H7 (cell line): ENCODE measurements at regions not wholly inside any gene's neighbourhood (a gene's known extent, or its start where the extent isn't known, plus 50 kb on each side); places are given as distances from the start of the nearest gene placed in this dataset.

Source experiments
- DNase-seq: peaks from one replicate; pipeline ENCODE4 v3.0.0; 2012
- H3K27me3 ChIP-seq: 2 replicates; pipeline ENCODE4 v1.6.0; 2011; ENCODE audit warnings: mild to moderate bottlenecking, low read length; ENCODE audit not compliant: control insufficient read depth, insufficient read depth
- H3K36me3 ChIP-seq: replicated peaks from 2 replicates; pipeline ENCODE4 v1.5.1; 2011; ENCODE audit warnings: low read length; ENCODE audit not compliant: control insufficient read depth, insufficient read depth
- H3K4me3 ChIP-seq: 2 replicates; pipeline ENCODE4 v1.5.1; 2011; ENCODE audit warnings: low read depth, mild to moderate bottlenecking, control low read depth, low read length, moderate library complexity; ENCODE audit not compliant: insufficient read depth

DNA sequence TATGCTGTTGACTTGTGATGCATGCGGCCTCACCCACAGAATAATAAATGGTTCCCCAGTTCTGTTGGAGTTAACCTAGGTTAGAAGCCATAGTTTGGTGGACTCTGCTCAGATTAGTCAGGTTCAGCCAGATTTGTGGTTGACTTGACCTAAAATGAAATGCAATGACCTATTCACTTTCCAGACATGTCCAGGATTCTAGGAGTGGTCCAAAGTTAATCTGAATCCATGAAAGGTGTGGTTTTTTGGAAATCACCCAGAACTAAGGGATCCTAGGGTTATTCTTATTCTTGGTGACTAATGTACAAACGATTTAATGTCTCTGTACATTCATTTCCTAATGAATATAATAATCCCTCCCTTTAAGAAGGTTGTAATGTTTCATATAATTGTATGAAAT is 88.9 kb upstream of the RBBP8 start:
- Histone ChIP-seq H3K4me3 (no peak overlapping the region), H3K27me3 (no peaks in the 10 kb centered on the region), H3K36me3 (no peaks in the 10 kb centered on the region)
- no peak for DNase-seq

- Histone ChIP-seq H3K27me3 (no peaks in the 10 kb centered on the region), H3K36me3 (no peaks in the 10 kb centered on the region), H3K4me3 (no peak overlapping the region)
- DNase-seq, result no peak
These were observed 88.5 kb upstream of the RBBP8 start for GRCh38 chr18:22844628-22845027.

DNA sequence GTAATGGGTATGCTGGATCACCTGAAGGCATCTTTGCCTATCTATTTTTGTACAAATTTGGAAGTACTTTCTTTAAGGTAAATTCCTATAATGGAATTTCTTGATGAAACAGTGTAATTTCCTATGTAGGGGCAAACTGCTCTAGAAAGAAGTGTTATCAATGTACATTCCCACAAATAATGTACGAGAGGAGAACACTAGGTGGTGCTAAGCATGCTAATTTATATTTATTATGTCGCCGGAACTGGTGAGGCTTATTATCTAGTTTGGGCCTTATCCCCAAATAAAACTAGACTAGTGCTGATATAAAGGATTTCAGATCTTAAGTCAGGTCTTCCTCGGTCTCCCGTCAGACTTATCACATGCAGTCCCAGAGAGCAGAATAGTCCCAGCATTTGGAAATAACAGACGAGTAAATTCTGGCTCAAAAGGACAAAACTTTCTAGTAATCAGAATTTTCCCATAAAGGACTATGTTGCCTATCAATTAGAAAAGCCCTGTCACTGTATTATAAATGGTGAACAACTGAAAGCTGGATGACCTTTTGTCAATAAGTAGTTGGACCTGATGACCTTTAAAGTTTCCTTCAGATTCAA is 86.9 kb upstream of the RBBP8 start:
- no peak overlapping the region for H3K4me3 ChIP-seq
- H3K27me3 ChIP-seq, result no peaks in the 10 kb centered on the region
- H3K36me3 ChIP-seq, result no peaks in the 10 kb centered on the region
- DNase-seq, result no peak

- no peaks in the 10 kb centered on the region for H3K36me3 ChIP-seq
- no peak overlapping the region for H3K4me3 ChIP-seq
- H3K27me3 ChIP-seq, result no peaks in the 10 kb centered on the region
- DNase-seq, result no peak
These were observed 86.4 kb upstream of the RBBP8 start for GRCh38 chr18:22846697-22847096.

- Histone ChIP-seq H3K4me3 (no peak overlapping the region), H3K27me3 (no peaks in the 10 kb centered on the region), H3K36me3 (no peaks in the 10 kb centered on the region)
- no peak for DNase-seq
These were observed 85.7 kb upstream of the RBBP8 start for GRCh38 chr18:22847392-22847791.

DNA sequence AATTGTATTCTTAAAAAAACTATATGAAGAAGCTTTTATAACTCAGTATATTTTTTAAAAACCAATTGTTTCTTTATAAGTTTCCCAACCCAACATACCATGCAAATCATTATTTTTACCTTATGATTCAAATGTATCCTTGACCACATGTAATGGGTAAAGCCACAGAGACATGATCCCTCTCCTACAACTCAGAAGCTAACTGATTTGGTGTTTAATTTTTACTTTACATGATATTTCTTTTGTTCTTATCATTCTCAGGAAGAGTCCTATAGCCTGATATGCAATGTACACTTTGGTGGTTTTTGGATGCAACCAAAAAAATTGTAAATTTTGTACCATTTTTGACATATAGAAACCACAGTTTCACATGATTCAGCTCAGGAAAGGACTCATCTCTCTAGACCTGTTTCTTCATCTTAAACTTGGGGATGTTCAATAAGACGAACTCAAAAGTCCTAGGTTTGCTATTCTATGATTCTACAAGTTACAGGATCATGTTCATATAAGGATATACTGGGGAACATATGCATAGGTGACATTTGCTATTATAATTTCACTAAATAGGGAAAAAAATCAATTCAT is 85.2 kb upstream of the RBBP8 start:
- no peaks in the 10 kb centered on the region for H3K36me3 ChIP-seq
- no peak for DNase-seq
- no peak overlapping the region for H3K4me3 ChIP-seq
- no peaks in the 10 kb centered on the region for H3K27me3 ChIP-seq

DNA sequence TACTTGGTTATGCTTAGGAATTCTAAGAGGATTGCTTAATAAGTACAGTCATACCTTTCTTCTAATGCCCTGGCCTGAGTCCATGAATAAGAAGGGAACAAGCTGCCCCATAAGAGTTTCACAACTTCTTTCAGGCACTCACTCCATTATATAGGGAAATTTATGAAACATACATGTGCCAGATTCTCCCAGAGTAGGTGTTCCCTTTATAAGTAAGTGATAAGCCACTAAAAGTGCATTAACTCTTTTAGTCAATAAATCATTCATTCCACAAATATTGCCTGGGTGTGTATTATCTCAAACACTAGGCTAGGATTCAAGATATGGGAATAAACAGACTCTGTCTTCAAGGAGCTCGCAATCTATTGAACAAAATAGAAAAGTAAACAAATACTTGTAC is 84.5 kb upstream of the RBBP8 start:
- no peak for DNase-seq
- no peak overlapping the region for H3K4me3 ChIP-seq
- no peaks in the 10 kb centered on the region for H3K27me3 ChIP-seq
- no peaks in the 10 kb centered on the region for H3K36me3 ChIP-seq

DNA sequence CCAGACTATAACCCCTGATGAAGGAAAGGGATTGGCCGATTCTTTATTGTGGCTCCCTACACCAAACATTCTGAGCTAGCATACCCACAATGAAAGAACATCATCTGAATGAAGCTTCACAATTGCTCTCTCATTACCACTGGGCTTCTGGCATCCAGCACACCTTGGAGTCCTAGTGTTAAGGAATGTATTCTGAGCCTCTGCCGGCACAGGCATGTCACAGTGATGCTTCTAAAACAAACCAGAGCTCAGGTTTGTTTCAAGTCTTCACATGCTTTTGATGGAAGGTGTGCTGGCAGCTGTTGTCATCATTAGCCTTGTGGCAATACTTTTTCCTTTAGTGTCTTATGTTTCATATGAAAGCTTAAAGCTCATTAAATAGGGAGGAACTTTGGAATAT is 76.3 kb upstream of the RBBP8 start:
- Histone ChIP-seq H3K27me3 (no peaks in the 10 kb centered on the region), H3K4me3 (no peak overlapping the region), H3K36me3 (no peaks in the 10 kb centered on the region)
- DNase-seq, result peak; percentile 29

DNA sequence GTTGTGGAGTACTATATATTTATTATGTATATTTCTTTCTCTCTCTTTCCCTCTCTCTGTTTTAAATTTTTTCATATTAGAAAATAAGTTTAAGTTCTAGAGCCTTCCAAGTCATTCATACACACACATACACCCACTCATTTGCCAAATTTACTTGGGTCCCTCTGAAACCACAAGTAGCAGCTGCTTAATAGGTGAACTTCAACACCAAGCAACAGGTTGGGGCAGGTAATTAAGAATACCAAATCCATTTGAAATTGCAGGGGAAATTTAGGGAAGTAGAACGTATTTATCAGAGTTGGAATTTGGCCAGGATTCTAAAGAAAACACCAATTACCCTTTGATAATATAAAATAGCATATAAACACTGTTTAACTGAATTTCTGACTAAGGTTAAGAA is 75.0 kb upstream of the RBBP8 start:
- Histone ChIP-seq H3K27me3 (no peaks in the 10 kb centered on the region), H3K36me3 (no peaks in the 10 kb centered on the region), H3K4me3 (no peak overlapping the region)
- DNase-seq, result no peak

GRCh38 chr18:22860807-22861206 is 72.3 kb upstream of the RBBP8 start:
- no peaks in the 10 kb centered on the region for H3K36me3 ChIP-seq
- DNase-seq, result no peak
- no peaks in the 10 kb centered on the region for H3K27me3 ChIP-seq
- no peak overlapping the region for H3K4me3 ChIP-seq

- no peak for DNase-seq
- Histone ChIP-seq H3K4me3 (no peak overlapping the region), H3K36me3 (no peaks in the 10 kb centered on the region), H3K27me3 (no peaks in the 10 kb centered on the region)
These were observed 67.6 kb upstream of the RBBP8 start for GRCh38 chr18:22865354-22866116.

DNA sequence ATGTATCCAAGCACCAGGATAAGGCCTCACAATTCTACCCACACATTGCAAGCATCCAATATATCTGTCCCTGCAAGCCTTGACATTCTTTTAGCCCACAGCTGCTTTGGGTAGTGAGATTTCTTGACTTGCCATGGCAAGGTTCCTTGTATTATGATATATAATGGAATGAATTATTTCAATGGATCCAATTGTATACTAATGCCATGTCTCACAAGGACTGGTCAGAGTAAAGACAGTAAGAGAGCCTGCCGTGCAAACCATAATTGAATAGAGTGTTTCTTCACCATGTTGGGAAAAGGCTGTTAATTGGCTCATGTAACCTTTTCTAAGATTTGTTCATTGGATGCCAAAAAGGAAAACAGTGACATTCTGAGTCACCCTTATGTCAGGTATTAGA is 64.3 kb upstream of the RBBP8 start:
- Histone ChIP-seq H3K27me3 (no peaks in the 10 kb centered on the region), H3K4me3 (no peak overlapping the region), H3K36me3 (no peaks in the 10 kb centered on the region)
- no peak for DNase-seq

DNA sequence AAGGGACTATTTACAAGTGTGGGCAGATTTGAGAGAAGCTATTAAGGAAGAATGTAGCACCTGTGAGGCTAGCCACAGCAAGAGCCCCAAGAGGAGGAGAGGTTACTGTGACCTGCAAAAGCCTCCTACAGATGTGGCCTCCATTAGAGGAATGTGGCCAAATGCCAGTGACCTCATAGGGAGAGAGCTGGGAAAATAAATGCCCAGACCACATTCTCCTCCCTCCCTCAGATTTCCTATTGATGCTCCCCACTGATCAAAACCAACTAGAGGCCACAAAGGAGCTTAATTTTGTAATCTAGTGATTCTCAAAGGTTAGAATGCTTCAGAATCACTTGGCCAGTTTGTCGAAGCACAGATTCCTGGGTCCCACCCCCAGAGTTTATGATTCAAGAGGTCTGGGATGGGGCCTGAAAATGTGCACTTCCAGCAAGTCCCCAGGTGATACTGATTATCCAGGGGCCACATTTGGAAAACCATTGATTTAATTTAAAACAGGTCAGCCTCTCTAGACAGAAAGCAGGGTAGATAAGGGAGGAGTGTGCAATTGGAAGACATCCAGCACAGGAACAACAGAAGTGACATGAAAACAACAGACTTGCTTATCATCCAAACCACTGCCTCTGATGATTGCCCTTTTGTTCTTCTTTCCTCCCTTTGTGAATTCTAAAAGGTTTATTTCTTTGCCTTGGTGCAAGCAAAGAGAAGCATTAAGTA is 61.2 kb upstream of the RBBP8 start:
- peak; percentile 6 for DNase-seq
- no peak overlapping the region for H3K4me3 ChIP-seq
- no peaks in the 10 kb centered on the region for H3K36me3 ChIP-seq
- no peaks in the 10 kb centered on the region for H3K27me3 ChIP-seq

DNA sequence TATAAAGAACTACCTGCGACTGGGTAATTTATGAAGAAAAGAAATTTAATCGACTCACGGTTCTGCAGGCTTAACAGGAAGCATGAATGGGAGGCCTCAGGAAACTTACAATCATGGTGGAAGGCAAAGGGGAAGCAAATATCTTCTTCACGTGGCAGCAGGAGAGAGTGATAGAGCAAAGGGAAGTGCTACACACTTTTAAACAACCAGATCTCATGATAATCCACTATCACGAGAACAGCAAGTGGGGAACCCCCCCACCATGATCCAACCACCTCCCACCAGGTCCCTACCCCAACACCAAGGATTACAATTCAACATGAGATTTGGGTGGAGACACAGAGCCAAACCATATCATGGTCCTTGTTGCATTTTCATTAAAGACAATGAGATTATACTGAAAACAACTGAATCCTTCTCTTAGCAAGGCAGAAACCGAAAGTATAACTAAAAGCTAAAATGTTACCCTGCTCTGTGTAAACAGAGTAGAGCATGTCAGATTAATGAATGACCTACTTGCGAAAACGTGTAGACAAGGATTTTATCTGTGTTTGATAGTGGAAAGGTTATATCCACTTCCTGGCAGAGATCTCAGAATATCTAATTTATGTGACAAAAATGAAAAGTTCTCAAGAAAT is 60.1 kb upstream of the RBBP8 start:
- no peak for DNase-seq
- no peaks in the 10 kb centered on the region for H3K27me3 ChIP-seq
- no peak overlapping the region for H3K4me3 ChIP-seq
- H3K36me3 ChIP-seq, result no peaks in the 10 kb centered on the region
